ENCODE measurements at regions not wholly inside any gene's neighbourhood (a gene's known extent, or its start where the extent isn't known, plus 50 kb on each side); places are given as distances from the start of the nearest gene placed in this dataset.

GRCh38 chr1:87226341-87226760 is 102.3 kb upstream of the LMO4 start:
- no peak for DNase-seq

GRCh38 chr1:87227651-87228050 is 101.0 kb upstream of the LMO4 start:
- no peak for DNase-seq

- DNase-seq = no peak
Observed at GRCh38 chr1:87230501-87230900, 98.2 kb upstream of the LMO4 start.

DNA sequence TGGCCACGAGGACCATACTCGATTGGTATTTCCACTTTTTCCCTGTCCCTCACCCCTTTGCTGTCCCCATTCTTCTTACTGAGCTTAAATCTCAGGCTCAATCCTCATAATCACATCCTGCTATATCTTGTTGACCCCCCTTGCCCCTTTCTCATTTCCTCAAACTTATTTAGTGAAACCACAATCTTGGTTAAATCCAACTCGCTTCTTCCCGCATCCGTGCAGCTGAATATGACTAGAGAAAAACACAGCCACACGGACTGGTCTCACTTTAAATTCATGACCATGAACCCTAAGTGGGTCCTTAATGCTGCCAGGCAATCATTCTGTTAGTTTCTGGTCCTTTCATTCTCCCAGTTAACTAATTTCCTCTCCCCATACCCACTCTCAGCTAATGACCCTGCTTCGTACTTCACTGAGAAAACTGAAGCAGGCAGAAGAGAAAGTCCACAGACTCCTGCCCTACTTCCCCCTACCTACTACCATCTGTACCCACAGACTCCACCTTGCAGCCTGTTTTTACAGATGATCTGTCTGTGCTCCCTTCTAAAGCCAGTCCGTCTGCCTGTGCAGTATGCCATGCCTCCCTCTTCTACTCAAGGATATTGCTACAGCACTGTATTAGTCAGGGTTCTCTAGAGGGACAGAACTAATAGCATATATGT is 96.8 kb upstream of the LMO4 start:
- no peak for DNase-seq

DNA sequence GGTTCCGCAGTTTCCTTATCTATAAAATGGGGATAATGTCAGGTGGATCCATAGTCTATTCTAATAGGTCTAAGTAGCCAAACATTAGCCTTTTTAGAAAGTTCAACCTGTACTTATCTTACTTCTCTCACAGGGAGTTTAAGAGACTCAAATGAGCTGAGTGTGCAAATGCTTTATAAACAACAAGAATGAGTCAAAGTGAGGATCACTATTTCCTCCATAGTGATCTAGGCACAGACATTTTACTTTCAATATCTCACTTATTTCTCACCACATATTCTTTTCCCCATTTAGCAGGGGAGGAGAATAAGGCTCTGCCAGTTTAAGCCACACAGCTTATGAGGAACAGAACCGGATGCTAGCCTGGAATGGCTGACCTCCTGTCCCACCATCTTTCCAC is 92.1 kb upstream of the LMO4 start:
- DNase-seq = no peak

- DNase-seq = no peak
Observed at GRCh38 chr1:87239997-87240605, 88.6 kb upstream of the LMO4 start.

DNA sequence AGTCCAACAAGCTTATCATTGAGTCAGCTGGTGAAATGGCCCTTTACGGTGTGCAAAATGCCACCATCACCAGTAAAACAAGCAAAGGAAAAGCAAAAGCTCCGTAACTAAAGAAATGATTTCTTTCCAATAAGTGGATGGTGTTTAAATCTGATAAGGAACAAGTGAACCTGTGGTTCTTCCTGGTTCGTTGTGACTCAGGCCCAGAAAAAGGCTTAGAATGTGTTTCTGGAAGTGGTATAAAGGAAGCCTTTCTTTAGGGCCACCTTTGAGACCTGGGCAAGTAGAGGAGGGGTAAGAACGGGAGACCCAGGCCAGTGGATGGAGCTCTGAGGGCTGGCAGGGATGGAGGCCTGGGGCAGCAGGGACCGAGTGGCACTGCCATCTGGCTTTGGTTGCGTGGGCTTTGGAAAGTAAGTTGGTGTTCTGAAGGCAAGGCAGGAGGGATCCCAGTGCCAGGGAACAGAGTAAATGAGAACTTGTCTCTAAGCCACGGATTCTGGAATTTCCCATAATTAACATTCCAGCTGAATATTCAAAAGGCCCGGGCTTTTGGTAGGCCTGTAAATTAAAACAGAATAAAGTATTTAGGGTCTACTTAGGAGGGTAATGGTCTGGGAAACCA is 87.9 kb upstream of the LMO4 start:
- no peak for DNase-seq

GRCh38 chr1:87242445-87243185 is 86.1 kb upstream of the LMO4 start:
- no peak for DNase-seq

GRCh38 chr1:87243573-87243972 is 85.1 kb upstream of the LMO4 start:
- no peak for DNase-seq

DNA sequence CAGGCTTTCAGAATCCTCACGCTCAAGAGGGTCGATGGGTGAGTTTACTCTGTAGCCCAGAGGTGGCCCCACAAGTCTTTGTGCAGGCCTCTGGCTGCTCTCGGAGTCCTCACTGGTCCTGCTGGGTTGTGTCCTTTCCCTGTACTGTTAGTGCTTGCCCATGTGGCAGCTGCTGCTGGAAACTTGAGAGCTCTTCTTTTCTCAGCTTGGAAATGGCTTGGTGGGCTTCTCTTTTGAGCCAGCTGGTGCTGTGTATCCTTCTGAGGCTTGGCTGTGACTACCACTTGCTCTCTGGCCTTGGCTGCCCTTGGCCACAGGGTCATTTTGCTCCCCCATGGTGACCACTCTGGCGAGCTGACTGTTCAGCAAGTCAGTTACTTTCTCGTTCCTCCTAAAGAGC is 82.2 kb upstream of the LMO4 start:
- DNase-seq = no peak

DNA sequence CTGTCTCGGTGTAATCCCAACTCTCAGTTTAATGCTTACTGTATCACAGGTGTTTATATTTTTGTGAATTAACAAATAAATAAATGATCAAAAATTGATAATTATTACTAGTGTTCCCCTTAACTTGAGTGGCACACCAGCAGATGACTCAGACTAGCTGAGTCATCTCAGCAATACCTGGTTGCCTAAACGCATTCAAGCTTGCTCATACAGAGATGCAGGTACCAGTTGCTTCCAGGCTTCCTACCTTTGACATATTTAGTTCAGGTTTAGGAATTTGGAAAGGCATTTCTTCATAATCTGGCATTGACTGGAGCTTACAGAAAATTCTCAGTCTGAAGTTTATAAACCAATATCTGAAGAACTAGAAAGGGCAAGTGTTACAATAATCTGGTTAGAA is 78.9 kb upstream of the LMO4 start:
- DNase-seq = no peak

DNA sequence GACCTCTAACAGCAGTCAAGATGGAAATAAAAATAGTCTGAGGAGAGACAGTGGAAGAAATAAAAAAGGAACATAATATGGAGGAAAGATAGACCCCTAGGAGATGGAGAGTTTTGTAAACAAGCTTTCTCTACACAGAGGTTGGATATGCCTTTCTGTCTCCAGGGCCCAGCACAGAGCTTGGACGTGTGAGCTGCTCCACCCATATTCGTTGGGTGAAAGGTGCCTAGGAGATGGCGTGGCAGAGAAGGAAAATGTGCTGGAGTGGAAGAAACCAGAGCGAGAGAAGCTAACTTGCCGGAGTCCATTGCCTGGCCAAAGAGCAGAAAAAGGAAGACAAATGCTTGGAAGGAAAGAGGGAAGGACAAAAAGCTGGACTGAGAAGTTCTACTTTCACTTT is 78.3 kb upstream of the LMO4 start:
- no peak for DNase-seq

GRCh38 chr1:87252406-87252805 is 76.3 kb upstream of the LMO4 start:
- DNase-seq = no peak

GRCh38 chr1:87262688-87263087 is 66.0 kb upstream of the LMO4 start:
- no peak for DNase-seq

- no peak for DNase-seq
Observed at GRCh38 chr1:87263281-87263680, 65.4 kb upstream of the LMO4 start.

DNA sequence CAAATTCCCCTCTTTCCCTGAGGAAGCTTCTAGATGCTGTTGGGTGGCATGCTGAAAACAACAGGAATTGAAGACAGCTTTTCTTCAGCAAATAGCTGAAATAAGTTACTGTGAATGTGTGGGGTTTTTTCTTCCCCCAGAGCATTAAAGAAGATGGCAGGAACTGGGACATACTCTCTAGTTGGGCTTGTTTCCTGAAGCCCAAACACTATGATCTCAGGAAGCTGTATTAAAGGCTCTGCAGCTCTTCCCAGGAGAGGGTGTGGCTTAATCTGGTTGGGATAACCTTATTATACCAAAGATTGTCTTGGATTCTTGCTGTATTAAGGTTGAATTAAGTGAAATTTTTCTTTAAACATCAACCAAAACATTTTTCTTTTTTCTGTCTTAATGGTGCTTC is 64.9 kb upstream of the LMO4 start:
- no peak for DNase-seq

DNA sequence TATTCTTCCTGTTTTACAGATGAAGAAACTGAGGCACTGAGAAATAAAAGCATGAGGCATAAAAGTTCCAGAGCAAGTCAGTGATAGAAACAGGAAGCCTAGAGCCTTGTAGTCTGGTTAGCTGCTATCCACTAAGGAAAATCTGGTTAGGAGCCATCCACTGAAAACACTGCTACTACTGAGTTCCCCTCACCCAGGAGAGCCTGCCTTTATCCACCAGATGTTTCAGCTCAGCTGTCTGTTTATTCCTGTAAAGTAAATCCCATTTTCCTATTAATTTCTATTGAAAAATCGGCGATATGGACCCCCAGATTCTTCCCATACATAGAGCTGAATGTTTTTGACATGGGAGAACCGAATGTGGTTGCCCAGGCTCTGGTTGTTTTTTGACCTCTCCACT is 63.7 kb upstream of the LMO4 start:
- DNase-seq = no peak

DNA sequence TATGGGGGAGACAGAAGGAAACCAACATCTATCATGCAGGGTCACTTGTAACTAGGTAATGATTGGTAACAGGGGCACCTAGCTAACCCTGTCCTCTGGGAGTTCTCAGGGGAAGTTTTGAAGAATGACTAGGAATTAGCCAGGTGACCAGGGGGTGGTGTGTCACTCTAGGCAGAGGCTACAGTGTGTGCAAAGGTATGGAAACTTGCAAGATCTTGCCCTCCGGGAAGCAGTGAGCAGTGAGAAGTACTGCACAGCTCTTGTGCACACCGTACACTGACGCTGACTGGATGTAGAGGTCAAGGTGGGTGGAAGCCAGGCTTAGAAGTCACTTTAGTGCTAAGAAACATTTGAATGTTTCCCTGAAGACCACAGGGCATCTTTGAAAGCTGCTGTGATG is 62.9 kb upstream of the LMO4 start:
- DNase-seq = no peak

- DNase-seq = no peak
Observed at GRCh38 chr1:87268111-87268510, 60.6 kb upstream of the LMO4 start.

GRCh38 chr1:87269921-87270320 is 58.8 kb upstream of the LMO4 start:
- no peak for DNase-seq

DNA sequence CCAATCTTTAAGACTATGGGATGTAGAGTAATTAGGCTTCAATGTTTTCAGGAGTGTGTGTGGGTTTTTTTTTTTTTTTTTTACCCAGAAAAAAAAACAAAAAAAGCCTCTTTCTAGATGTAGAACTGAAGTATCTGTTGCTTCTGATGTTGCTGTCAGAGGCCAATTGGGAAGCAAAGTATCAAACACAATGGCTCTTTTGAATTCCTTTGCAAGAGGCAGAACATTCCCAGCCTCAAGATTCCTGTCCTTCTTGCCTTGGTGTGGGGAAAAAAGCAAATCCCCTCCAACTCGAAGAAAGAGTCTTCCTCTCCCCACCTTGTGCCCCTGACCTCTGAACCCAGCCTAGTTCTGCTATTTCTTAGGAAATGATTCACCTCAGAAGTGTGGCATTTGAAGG is 55.4 kb upstream of the LMO4 start:
- no peak for DNase-seq

DNA sequence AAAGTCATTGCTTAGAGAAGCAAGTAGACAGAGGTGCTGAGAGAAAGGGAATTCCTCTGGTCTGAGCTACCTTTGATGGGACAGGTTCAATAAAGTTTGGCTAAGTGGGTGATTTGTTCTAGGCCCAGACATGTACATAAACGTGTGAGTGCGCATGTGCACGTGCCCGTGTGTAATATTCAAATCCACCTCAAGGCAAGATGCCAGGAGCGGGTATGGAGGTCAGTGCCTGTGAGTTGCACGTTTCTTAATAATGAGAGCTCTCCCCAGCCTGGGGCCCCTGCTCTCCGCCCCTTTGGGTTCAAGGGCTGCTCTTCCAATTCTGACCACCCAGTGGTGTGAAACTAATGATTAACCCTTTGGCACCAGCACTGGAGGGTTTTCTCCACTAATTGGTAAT is 53.8 kb upstream of the LMO4 start:
- DNase-seq = no peak

GRCh38 chr1:87278825-87279535 is 49.7 kb upstream of the LMO4 start:
- no peak for DNase-seq

Data from NCI-H345 (cell line).